IPS-15b (cell line): ENCODE measurements at regions not wholly inside any gene's neighbourhood (a gene's known extent, or its start where the extent isn't known, plus 50 kb on each side); places are given as distances from the start of the nearest gene placed in this dataset.
"Not testable (repeated sequence)": the region's sequence is repeated elsewhere in the genome, so short reads cannot be mapped to it uniquely, and the experiment has no call there.

ENCODE experiments used
- H3K27me3 ChIP-seq: one replicate; pipeline ENCODE4 v1.6.1; 2013; ENCODE audit warnings: low read length; ENCODE audit not compliant: control insufficient read depth, insufficient read depth
- H3K36me3 ChIP-seq: one replicate; pipeline ENCODE4 v1.6.1; 2013; ENCODE audit warnings: low read length; ENCODE audit not compliant: control insufficient read depth, insufficient read depth
- H3K4me1 ChIP-seq: one replicate; pipeline ENCODE4 v1.6.1; 2013; ENCODE audit warnings: mild to moderate bottlenecking, low read length; ENCODE audit not compliant: control insufficient read depth, insufficient read depth
- H3K4me3 ChIP-seq: one replicate; pipeline ENCODE4 v1.5.1; 2013; ENCODE audit warnings: low read depth, low read length
- H3K9ac ChIP-seq: one replicate; pipeline ENCODE4 v1.6.1; 2013; ENCODE audit warnings: low read depth, mild to moderate bottlenecking, low read length
- H3K9me3 ChIP-seq: one replicate; pipeline ENCODE4 v1.6.1; 2013; ENCODE audit warnings: mild to moderate bottlenecking, low read length; ENCODE audit not compliant: control insufficient read depth, insufficient read depth

GRCh38 chr7:85821926-85822325 lies 635.1 kb upstream of the SEMA3D start:
- H3K36me3 ChIP-seq: no peaks in the 10 kb centered on the region

GRCh38 chr7:85820702-85821443 lies 634.0 kb upstream of the SEMA3D start:
- Histone ChIP-seq H3K4me1 (no peaks in the 10 kb centered on the region), H3K9me3 (no peaks in the 10 kb centered on the region), H3K27me3 (no peaks in the 10 kb centered on the region), H3K9ac (no peak overlapping the region), H3K4me3 (no peak overlapping the region), H3K36me3 (no peaks in the 10 kb centered on the region)

More at GRCh38 chr7:85821926-85822325, 635.1 kb upstream of the SEMA3D start:
- no peak overlapping the region for H3K9ac ChIP-seq
- no peak overlapping the region for H3K4me3 ChIP-seq
- no peaks in the 10 kb centered on the region for H3K9me3 ChIP-seq
- H3K27me3 ChIP-seq: no peaks in the 10 kb centered on the region
- H3K4me1 ChIP-seq: no peaks in the 10 kb centered on the region

GRCh38 chr7:85815526-85815925 lies 628.7 kb upstream of the SEMA3D start:
- H3K27me3 ChIP-seq: no peaks in the 10 kb centered on the region
- H3K9me3 ChIP-seq: no peaks in the 10 kb centered on the region
- H3K36me3 ChIP-seq: no peaks in the 10 kb centered on the region
- no peaks in the 10 kb centered on the region for H3K4me1 ChIP-seq
- no peak overlapping the region for H3K4me3 ChIP-seq
- no peak overlapping the region for H3K9ac ChIP-seq

GRCh38 chr7:85806321-85806720 lies 619.5 kb upstream of the SEMA3D start:
- Histone ChIP-seq H3K36me3 (no peaks in the 10 kb centered on the region), H3K4me3 (no peak overlapping the region), H3K4me1 (no peaks in the 10 kb centered on the region), H3K9ac (no peak overlapping the region), H3K9me3 (no peaks in the 10 kb centered on the region), H3K27me3 (no peaks in the 10 kb centered on the region)

DNA sequence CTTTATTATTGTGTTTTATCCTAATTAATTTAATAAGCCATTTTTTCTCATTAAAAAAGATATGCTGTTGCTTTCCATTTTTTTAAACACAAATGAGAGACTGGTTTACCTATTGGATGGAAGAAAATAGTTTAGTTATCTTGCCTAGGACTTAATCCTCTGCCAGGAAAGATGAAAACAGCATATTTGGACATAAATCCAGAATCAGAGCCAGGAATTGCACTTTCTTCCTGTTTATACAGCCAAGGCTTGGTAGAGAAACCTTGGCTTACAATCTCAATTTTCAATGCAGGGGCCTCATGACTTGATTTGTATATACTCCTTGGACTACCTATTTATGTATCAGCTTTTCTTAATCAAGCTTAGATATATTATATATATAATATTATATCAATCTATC lies 618.8 kb upstream of the SEMA3D start:
- Histone ChIP-seq H3K9ac (no peak overlapping the region), H3K4me1 (no peaks in the 10 kb centered on the region), H3K27me3 (no peaks in the 10 kb centered on the region), H3K36me3 (no peaks in the 10 kb centered on the region), H3K4me3 (no peak overlapping the region), H3K9me3 (no peaks in the 10 kb centered on the region)

DNA sequence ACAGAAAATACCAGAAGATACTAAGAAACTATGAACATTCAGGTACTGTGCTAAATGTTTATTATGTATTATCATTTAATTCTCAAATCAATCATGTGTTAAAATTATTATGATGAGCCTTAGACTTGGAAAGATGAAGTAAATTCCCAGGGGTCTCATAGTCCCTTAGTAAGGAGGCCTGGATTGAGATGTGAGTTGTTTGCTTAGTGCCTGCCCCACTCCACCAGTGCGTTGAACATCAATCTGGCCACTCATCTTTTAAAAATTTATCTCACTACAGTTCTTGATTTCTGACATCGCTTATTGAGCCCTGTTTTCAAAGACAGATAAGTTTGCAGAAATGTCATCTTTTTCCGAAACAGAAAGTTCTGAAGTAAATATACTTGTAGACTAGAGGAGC lies 618.4 kb upstream of the SEMA3D start:
- no peak overlapping the region for H3K4me3 ChIP-seq
- H3K4me1 ChIP-seq: no peaks in the 10 kb centered on the region
- H3K9me3 ChIP-seq: no peaks in the 10 kb centered on the region
- no peak overlapping the region for H3K9ac ChIP-seq
- H3K36me3 ChIP-seq: no peaks in the 10 kb centered on the region
- no peaks in the 10 kb centered on the region for H3K27me3 ChIP-seq

GRCh38 chr7:85802211-85802610 lies 615.4 kb upstream of the SEMA3D start:
- Histone ChIP-seq H3K4me3 (no peak overlapping the region), H3K36me3 (no peaks in the 10 kb centered on the region), H3K4me1 (no peaks in the 10 kb centered on the region), H3K27me3 (no peaks in the 10 kb centered on the region), H3K9me3 (no peaks in the 10 kb centered on the region), H3K9ac (no peak overlapping the region)

DNA sequence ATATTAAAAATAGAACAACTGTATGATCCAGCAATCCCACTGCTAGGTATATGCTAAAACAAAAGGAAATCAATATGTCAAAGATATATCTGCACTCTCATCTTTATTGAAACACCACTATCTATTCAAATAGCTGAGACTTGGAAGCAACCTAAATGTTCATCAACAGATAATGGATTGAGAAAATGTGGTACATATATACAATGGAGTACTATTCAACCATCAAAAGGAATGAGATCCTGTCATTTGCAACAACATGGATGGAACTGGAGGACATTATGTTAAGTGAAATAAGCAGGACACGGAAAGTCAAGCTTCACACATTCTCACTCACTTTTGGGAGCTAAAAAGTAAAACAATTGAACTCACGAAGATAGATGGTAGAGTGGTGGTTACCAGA lies 610.1 kb upstream of the SEMA3D start:
- H3K27me3 ChIP-seq: no peaks in the 10 kb centered on the region
- no peaks in the 10 kb centered on the region for H3K36me3 ChIP-seq
- no peaks in the 10 kb centered on the region for H3K9me3 ChIP-seq
- no peak overlapping the region for H3K4me3 ChIP-seq
- no peak overlapping the region for H3K9ac ChIP-seq
- H3K4me1 ChIP-seq: no peaks in the 10 kb centered on the region

GRCh38 chr7:85791098-85791497 lies 604.2 kb upstream of the SEMA3D start:
- H3K27me3 ChIP-seq, H3K36me3 ChIP-seq, H3K9ac ChIP-seq, H3K4me3 ChIP-seq, H3K4me1 ChIP-seq, H3K9me3 ChIP-seq: not testable (repeated sequence)

DNA sequence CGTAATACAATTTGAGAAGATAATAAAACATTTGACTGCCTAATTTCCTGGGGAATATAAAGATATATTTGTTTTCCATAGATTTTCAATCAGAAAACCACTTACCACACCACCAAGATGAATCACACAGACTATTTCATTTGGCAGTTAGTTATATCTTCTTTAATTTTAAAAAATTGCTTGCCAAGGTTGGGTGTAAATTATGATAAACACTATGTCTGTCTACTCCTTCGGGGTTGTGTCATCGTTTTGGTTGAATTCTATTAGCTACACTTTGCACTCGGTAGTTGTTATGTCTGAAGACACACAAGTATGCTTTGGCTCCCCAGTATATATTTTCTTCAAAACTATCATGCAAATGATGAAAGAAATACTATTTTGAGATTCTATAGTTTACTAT lies 594.8 kb upstream of the SEMA3D start:
- Histone ChIP-seq H3K4me3 (no peak overlapping the region), H3K36me3 (no peaks in the 10 kb centered on the region)

DNA sequence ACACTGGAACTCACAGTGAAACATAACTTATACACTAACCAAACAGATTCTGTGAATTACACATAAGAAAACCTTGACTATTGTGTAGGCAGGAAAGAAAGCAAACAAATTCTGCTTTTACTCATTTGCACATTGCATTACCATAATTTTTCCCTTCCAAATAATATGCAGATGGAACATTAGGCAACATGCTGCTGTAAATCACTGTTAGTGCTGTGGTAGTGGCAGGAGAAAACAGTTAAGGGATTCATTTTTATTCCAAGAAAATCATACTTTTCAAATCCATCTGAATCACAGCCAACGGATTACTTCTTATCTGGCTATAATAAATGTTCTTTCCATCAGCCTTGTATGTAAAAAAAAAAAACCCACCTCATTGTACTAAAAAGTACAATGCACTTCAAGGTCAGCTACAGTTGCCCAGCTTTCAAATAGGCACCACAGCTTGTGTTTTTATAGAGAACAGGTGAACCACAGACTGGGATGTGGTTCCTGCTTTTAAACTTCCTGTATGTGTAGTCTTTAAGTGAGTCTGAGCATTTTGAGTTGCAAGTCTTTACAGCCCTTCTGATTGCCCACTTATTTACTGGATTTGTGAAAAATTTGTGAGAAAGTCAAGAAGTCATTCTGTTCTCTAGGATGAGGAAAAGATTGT lies 590.0 kb upstream of the SEMA3D start:
- Histone ChIP-seq H3K4me3 (no peak overlapping the region), H3K9ac (no peak overlapping the region), H3K36me3 (no peaks in the 10 kb centered on the region), H3K9me3 (no peaks in the 10 kb centered on the region), H3K4me1 (no peaks in the 10 kb centered on the region), H3K27me3 (no peaks in the 10 kb centered on the region)

More for the DNA sequence above, 594.8 kb upstream of the SEMA3D start:
- Histone ChIP-seq H3K27me3 (no peaks in the 10 kb centered on the region), H3K9ac (no peak overlapping the region), H3K9me3 (peaks cover 2% of the 10 kb centered on the region), H3K4me1 (no peaks in the 10 kb centered on the region)

- no peak overlapping the region for H3K9ac ChIP-seq
- no peaks in the 10 kb centered on the region for H3K4me1 ChIP-seq
- H3K4me3 ChIP-seq: no peak overlapping the region
- no peaks in the 10 kb centered on the region for H3K9me3 ChIP-seq
- H3K27me3 ChIP-seq: peaks cover 4% of the 10 kb centered on the region
- H3K36me3 ChIP-seq: no peaks in the 10 kb centered on the region
Measured at GRCh38 chr7:85775431-85775830, 588.6 kb upstream of the SEMA3D start.
